ENCODE measurements at regions not wholly inside any gene's neighbourhood (a gene's known extent, or its start where the extent isn't known, plus 50 kb on each side); places are given as distances from the start of the nearest gene placed in this dataset.

DNA sequence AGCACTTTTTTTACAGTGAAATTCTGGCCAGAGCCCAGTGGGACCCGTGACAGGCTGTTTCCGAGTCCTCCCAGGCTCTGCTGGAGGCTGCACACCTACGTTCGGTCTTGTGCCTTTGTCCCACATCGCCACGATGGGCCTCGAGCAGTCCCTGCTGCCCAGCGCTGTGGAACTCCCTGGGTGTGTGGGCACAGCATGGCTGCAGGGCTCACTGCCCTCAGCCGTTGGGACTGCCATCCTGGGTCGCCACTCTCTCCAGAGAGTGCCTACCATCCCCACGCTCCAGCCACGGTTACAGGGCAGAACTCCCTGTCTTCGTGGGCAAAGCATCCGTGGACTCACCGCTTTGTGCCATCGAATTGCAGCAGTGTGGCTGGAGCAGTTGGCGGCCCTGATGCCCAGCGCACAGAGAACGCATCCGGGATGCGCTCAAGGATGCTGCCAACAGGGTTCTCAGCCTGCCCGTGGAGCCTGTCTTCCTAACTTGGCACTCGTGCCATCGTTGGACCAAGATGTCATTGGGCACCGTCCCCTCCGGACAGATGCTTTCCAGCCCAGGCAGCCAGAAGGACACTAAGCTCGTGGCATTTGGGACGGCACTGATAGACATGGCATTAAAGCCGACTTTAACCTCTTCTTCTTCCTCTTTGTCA, 85.0 kb upstream of the ARHGEF7 start:
- TF ChIP-seq POLR2AphosphoS5 (IDR thresholded peaks at IDR 0.05; ENCODE audit: insufficient read depth, low read depth, low read length) (no peak), POLR2A (IDR thresholded peaks at IDR 0.05; ENCODE audit: low read depth, low read length) (no peak), EZH2 (IDR thresholded peaks at IDR 0.05; ENCODE audit: borderline replicate concordance, low read depth, low read length, severe bottlenecking) (no peak), JUN (IDR thresholded peaks at IDR 0.05; ENCODE audit: borderline replicate concordance, insufficient read depth, insufficient read length, low read depth) (no peak), FOS (IDR thresholded peaks at IDR 0.05; ENCODE audit: borderline replicate concordance, insufficient read depth, low read length) (no peak), MYC (IDR thresholded peaks at IDR 0.05; ENCODE audit: low read depth, low read length) (no peak), GATA2 (IDR thresholded peaks at IDR 0.05; ENCODE audit: insufficient read depth, insufficient read length, low read depth, low read length) (no peak)
- TF ChIP-seq, protein P1, sequence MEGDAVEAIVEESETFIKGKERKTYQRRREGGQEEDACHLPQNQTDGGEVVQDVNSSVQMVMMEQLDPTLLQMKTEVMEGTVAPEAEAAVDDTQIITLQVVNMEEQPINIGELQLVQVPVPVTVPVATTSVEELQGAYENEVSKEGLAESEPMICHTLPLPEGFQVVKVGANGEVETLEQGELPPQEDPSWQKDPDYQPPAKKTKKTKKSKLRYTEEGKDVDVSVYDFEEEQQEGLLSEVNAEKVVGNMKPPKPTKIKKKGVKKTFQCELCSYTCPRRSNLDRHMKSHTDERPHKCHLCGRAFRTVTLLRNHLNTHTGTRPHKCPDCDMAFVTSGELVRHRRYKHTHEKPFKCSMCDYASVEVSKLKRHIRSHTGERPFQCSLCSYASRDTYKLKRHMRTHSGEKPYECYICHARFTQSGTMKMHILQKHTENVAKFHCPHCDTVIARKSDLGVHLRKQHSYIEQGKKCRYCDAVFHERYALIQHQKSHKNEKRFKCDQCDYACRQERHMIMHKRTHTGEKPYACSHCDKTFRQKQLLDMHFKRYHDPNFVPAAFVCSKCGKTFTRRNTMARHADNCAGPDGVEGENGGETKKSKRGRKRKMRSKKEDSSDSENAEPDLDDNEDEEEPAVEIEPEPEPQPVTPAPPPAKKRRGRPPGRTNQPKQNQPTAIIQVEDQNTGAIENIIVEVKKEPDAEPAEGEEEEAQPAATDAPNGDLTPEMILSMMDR (IDR thresholded peaks at IDR 0.05; ENCODE audit: extremely low read depth in 1 of 2, insufficient read depth in 1 of 2, low read depth in 1 of 2, low read length in 2 of 2) = no peak
- TF ChIP-seq, protein P2, sequence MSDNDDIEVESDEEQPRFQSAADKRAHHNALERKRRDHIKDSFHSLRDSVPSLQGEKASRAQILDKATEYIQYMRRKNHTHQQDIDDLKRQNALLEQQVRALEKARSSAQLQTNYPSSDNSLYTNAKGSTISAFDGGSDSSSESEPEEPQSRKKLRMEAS (IDR thresholded peaks at IDR 0.05; ENCODE audit: insufficient read depth, insufficient read length) = no peak
- BruUV-seq (replicated peaks) = no TSS peak
- DNase-seq (ENCODE audit: low read depth, low spot score) (no peak), FAIRE-seq (no peak)
- POLR2A ChIA-PET = no interaction called here
- Histone ChIP-seq H3K27me3 (ENCODE audit: control insufficient read depth in 2 of 2, insufficient read depth in 2 of 2, low read length in 2 of 2) (no peaks in the 10 kb centered on the region), H3K36me3 (ENCODE audit: control insufficient read depth in 2 of 2, extremely low read depth in 1 of 2, insufficient read depth in 2 of 2, low read length in 2 of 2) (no peaks in the 10 kb centered on the region), H3K4me2 (ENCODE audit: insufficient read depth, low read length) (no peak overlapping the region), H3K27ac (ENCODE audit: insufficient read depth, low read depth, low read length) (no peak overlapping the region), H3K9me3 (replicated peaks; ENCODE audit: control insufficient read depth, insufficient read depth, low read length) (no peaks in the 10 kb centered on the region), H3K79me2 (ENCODE audit: control insufficient read depth, insufficient read depth, low read length) (no peaks in the 10 kb centered on the region), H3K9ac (replicated peaks; ENCODE audit: extremely low read depth, insufficient read depth, low read length) (no peak overlapping the region), H3K4me3 (replicated peaks in 1 of 3; ENCODE audit: insufficient read depth in 1 of 3, low read depth in 1 of 3, low read length in 3 of 3) (no peak overlapping the region), H3K9me1 (replicated peaks; ENCODE audit: control insufficient read depth, extremely low read depth, insufficient read depth, low read length) (no peaks in the 10 kb centered on the region), H3K4me1 (ENCODE audit: control insufficient read depth, extremely low read depth, insufficient read depth, low read length) (no peaks in the 10 kb centered on the region), H2AFZ (ENCODE audit: low read depth, low read length) (no peak overlapping the region), H4K20me1 (replicated peaks; ENCODE audit: control insufficient read depth, extremely low read depth, insufficient read depth, low read length) (no peaks in the 10 kb centered on the region)
- dilution Hi-C loops (cut with MboI; ENCODE audit: extremely low pct_ligation_motif_present, low sequenced_read_pairs) = no loop called here
- intact Hi-C loops (cut with micrococcal nuclease) = no loop called here
- CTCF ChIA-PET = no interaction called here

All from endothelial cell of umbilical vein (primary cell).